ENCODE measurements at regions not wholly inside any gene's neighbourhood (a gene's known extent, or its start where the extent isn't known, plus 50 kb on each side); places are given as distances from the start of the nearest gene placed in this dataset.

- TF ChIP-seq POLR2AphosphoS5 (IDR thresholded peaks at IDR 0.05; ENCODE audit: low read depth, low read length) = no peak
- TF ChIP-seq POLR2A (IDR thresholded peaks at IDR 0.05; ENCODE audit: low read depth, low read length) = no peak
- TF ChIP-seq TAF1 (IDR thresholded peaks at IDR 0.05; ENCODE audit: borderline replicate concordance, low read depth, low read length) = no peak
Observed at GRCh38 chr13:30845297-30846214, 60.5 kb upstream of the MEDAG start.
